ENCODE measurements at regions not wholly inside any gene's neighbourhood (a gene's known extent, or its start where the extent isn't known, plus 50 kb on each side); places are given as distances from the start of the nearest gene placed in this dataset.

- DNase-seq (ENCODE audit: low read depth, low spot score): no peak
- Mint-ChIP-seq H3K9me3 (no peaks in the 10 kb centered on the region), H3K36me3 (ENCODE audit: low read depth) (no peaks in the 10 kb centered on the region), H3K27me3 (ENCODE audit: low read depth) (no peaks in the 10 kb centered on the region), H3K4me1 (no peaks in the 10 kb centered on the region), H3K27ac (ENCODE audit: unreplicated experiment) (no peak overlapping the region), H3K4me3 (no peak overlapping the region)
- no peak for TF ChIP-seq CTCF (conservative IDR thresholded peaks at IDR 0.05)
Measured at GRCh38 chr15:61549727-61550126, 320.6 kb upstream of the RORA start.

GRCh38 chr15:61545763-61546162, 316.7 kb upstream of the RORA start:
- no peak for TF ChIP-seq CTCF (conservative IDR thresholded peaks at IDR 0.05)
- Mint-ChIP-seq H3K27me3 (ENCODE audit: low read depth) (no peaks in the 10 kb centered on the region), H3K4me1 (no peaks in the 10 kb centered on the region), H3K4me3 (no peak overlapping the region), H3K9me3 (no peaks in the 10 kb centered on the region), H3K27ac (ENCODE audit: unreplicated experiment) (no peak overlapping the region), H3K36me3 (ENCODE audit: low read depth) (no peaks in the 10 kb centered on the region)
- no peak for DNase-seq (ENCODE audit: low read depth, low spot score)

GRCh38 chr15:61541516-61541915, 312.4 kb upstream of the RORA start:
- Mint-ChIP-seq H3K27ac (ENCODE audit: unreplicated experiment) (no peak overlapping the region), H3K36me3 (ENCODE audit: low read depth) (no peaks in the 10 kb centered on the region), H3K27me3 (ENCODE audit: low read depth) (peaks cover 9% of the 10 kb centered on the region), H3K4me1 (peaks cover 13% of the 10 kb centered on the region), H3K4me3 (no peak overlapping the region), H3K9me3 (no peaks in the 10 kb centered on the region)
- TF ChIP-seq CTCF (conservative IDR thresholded peaks at IDR 0.05): no peak
- no peak for DNase-seq (ENCODE audit: low read depth, low spot score)

- peaks cover 42% of the 10 kb centered on the region for H3K4me1 Mint-ChIP-seq
- H3K27me3 Mint-ChIP-seq (ENCODE audit: low read depth): peaks cover 9% of the 10 kb centered on the region
- no peak overlapping the region for H3K4me3 Mint-ChIP-seq
- no peak for TF ChIP-seq CTCF (conservative IDR thresholded peaks at IDR 0.05)
- H3K27ac Mint-ChIP-seq (ENCODE audit: unreplicated experiment): peak overlapping the region; percentile 6
- no peaks in the 10 kb centered on the region for H3K9me3 Mint-ChIP-seq
- no peak for DNase-seq (ENCODE audit: low read depth, low spot score)
- no peaks in the 10 kb centered on the region for H3K36me3 Mint-ChIP-seq (ENCODE audit: low read depth)
Measured at GRCh38 chr15:61537337-61537736, 308.2 kb upstream of the RORA start.

GRCh38 chr15:61534986-61535385, 305.9 kb upstream of the RORA start:
- H3K4me1 Mint-ChIP-seq: peaks cover 46% of the 10 kb centered on the region
- no peaks in the 10 kb centered on the region for H3K9me3 Mint-ChIP-seq
- TF ChIP-seq CTCF (conservative IDR thresholded peaks at IDR 0.05): no peak
- no peak overlapping the region for H3K4me3 Mint-ChIP-seq
- H3K36me3 Mint-ChIP-seq (ENCODE audit: low read depth): no peaks in the 10 kb centered on the region
- peaks cover 9% of the 10 kb centered on the region for H3K27me3 Mint-ChIP-seq (ENCODE audit: low read depth)
- no peak for DNase-seq (ENCODE audit: low read depth, low spot score)
- no peak overlapping the region for H3K27ac Mint-ChIP-seq (ENCODE audit: unreplicated experiment)

- no peak overlapping the region for H3K4me3 Mint-ChIP-seq
- peaks cover 44% of the 10 kb centered on the region for H3K4me1 Mint-ChIP-seq
- no peak for TF ChIP-seq CTCF (conservative IDR thresholded peaks at IDR 0.05)
- no peaks in the 10 kb centered on the region for H3K36me3 Mint-ChIP-seq (ENCODE audit: low read depth)
- DNase-seq (ENCODE audit: low read depth, low spot score): no peak
- no peak overlapping the region for H3K27ac Mint-ChIP-seq (ENCODE audit: unreplicated experiment)
- no peaks in the 10 kb centered on the region for H3K9me3 Mint-ChIP-seq
- no peaks in the 10 kb centered on the region for H3K27me3 Mint-ChIP-seq (ENCODE audit: low read depth)
Measured at GRCh38 chr15:61530769-61531168, 301.7 kb upstream of the RORA start.
